ENCODE measurements at regions not wholly inside any gene's neighbourhood (a gene's known extent, or its start where the extent isn't known, plus 50 kb on each side); places are given as distances from the start of the nearest gene placed in this dataset.

GRCh38 chr20:21577551-21577950 lies 63.7 kb upstream of the NKX2-2 start:
- no peak for DNase-seq

- no peak for DNase-seq
Measured at GRCh38 chr20:21575981-21576740, 62.3 kb upstream of the NKX2-2 start.

GRCh38 chr20:21575167-21575566 lies 61.3 kb upstream of the NKX2-2 start:
- DNase-seq: no peak

- DNase-seq: no peak
Measured at GRCh38 chr20:21574443-21574842, 60.6 kb upstream of the NKX2-2 start.

- DNase-seq: no peak
Measured at GRCh38 chr20:21573259-21573658, 59.4 kb upstream of the NKX2-2 start.

GRCh38 chr20:21571841-21572690 lies 58.2 kb upstream of the NKX2-2 start:
- peak in 13 of 56 donors; percentile 4 to 52 (median 12) for DNase-seq

GRCh38 chr20:21570285-21570992 lies 56.6 kb upstream of the NKX2-2 start:
- no peak for DNase-seq

- peak in 9 of 56 donors; percentile 5 to 48 (median 15) for DNase-seq
Measured at GRCh38 chr20:21569586-21569985, 55.7 kb upstream of the NKX2-2 start.

GRCh38 chr20:21564127-21564773 lies 50.4 kb upstream of the NKX2-2 start:
- peak in 34 of 56 donors; percentile 3 to 77 (median 31) for DNase-seq
